ENCODE measurements at regions not wholly inside any gene's neighbourhood (a gene's known extent, or its start where the extent isn't known, plus 50 kb on each side); places are given as distances from the start of the nearest gene placed in this dataset.
"Not testable (repeated sequence)": the region's sequence is repeated elsewhere in the genome, so short reads cannot be mapped to it uniquely, and the experiment has no call there.

GRCh38 chr16:85274924-85275323, 162.7 kb upstream of the CIBAR2 start:
- intact Hi-C loops (cut with micrococcal nuclease), result no loop called here

GRCh38 chr16:85275533-85276249, 163.4 kb upstream of the CIBAR2 start:
- intact Hi-C loops (cut with micrococcal nuclease), result no loop called here

GRCh38 chr16:85276258-85276657, 164.0 kb upstream of the CIBAR2 start:
- intact Hi-C loops (cut with micrococcal nuclease), result no loop called here

GRCh38 chr16:85276721-85277120, 164.4 kb upstream of the CIBAR2 start:
- intact Hi-C loops (cut with micrococcal nuclease), result no loop called here

- intact Hi-C loops (cut with micrococcal nuclease), result no loop called here
These were observed 166.6 kb upstream of the CIBAR2 start for GRCh38 chr16:85278839-85279238.

- intact Hi-C loops (cut with micrococcal nuclease), result no loop called here
These were observed 167.1 kb upstream of the CIBAR2 start for GRCh38 chr16:85279402-85279801.

- intact Hi-C loops (cut with micrococcal nuclease), result no loop called here
These were observed 167.7 kb upstream of the CIBAR2 start for GRCh38 chr16:85279825-85280545.

GRCh38 chr16:85281181-85281580, 168.9 kb upstream of the CIBAR2 start:
- intact Hi-C loops (cut with micrococcal nuclease), result no loop called here

- intact Hi-C loops (cut with micrococcal nuclease), result no loop called here
These were observed 170.6 kb upstream of the CIBAR2 start for GRCh38 chr16:85282842-85283241.

- intact Hi-C loops (cut with micrococcal nuclease), result no loop called here
These were observed 171.2 kb upstream of the CIBAR2 start for GRCh38 chr16:85283305-85284050.

GRCh38 chr16:85284141-85284817, 172.0 kb upstream of the CIBAR2 start:
- intact Hi-C loops (cut with micrococcal nuclease), result no loop called here

- intact Hi-C loops (cut with micrococcal nuclease), result no loop called here
These were observed 173.4 kb upstream of the CIBAR2 start for GRCh38 chr16:85285681-85286065.

GRCh38 chr16:85286066-85286831, 174.0 kb upstream of the CIBAR2 start:
- intact Hi-C loops (cut with micrococcal nuclease), result no loop called here

GRCh38 chr16:85286951-85287814, 174.9 kb upstream of the CIBAR2 start:
- intact Hi-C loops (cut with micrococcal nuclease), result no loop called here

GRCh38 chr16:85287815-85288109, 175.5 kb upstream of the CIBAR2 start:
- intact Hi-C loops (cut with micrococcal nuclease), result not testable (repeated sequence)

GRCh38 chr16:85288341-85288868, 176.1 kb upstream of the CIBAR2 start:
- intact Hi-C loops (cut with micrococcal nuclease), result no loop called here

- intact Hi-C loops (cut with micrococcal nuclease), result no loop called here
These were observed 176.8 kb upstream of the CIBAR2 start for GRCh38 chr16:85288869-85289660.

- intact Hi-C loops (cut with micrococcal nuclease), result no loop called here
These were observed 177.7 kb upstream of the CIBAR2 start for GRCh38 chr16:85289760-85290625.

Measured in T-helper 2 cell treated with Interferon-gamma antibody and Interleukin-4, amounts not matched to agents 100 ng/mL and 5 ng/mL, for 36 hours (primary cell).